GM13977 (cell line): ENCODE measurements at regions not wholly inside any gene's neighbourhood (a gene's known extent, or its start where the extent isn't known, plus 50 kb on each side); places are given as distances from the start of the nearest gene placed in this dataset.

Experiments
- DNase-seq: peaks from one replicate; pipeline ENCODE4 v3.0.0; 2012; ENCODE audit warnings: low spot score
- CTCF ChIP-seq: IDR thresholded peaks from 2 replicates; pipeline ENCODE4 v1.5.1; 2012; ENCODE audit warnings: mild to moderate bottlenecking, control low read depth; ENCODE audit not compliant: insufficient read depth; ENCODE audit errors: extremely low read depth, missing control alignments
- in situ Hi-C: fragments of 300-500 bp; cut with MboI; formaldehyde crosslinking; loops from one replicate; pipeline ENCODE4 v1.12.0; 2022; ENCODE audit warnings: low sequenced_read_pairs, low pct_unique_long_range_greater_than_20kb, mixed read lengths, inconsistent platforms; ENCODE audit not compliant: unreplicated experiment

GRCh38 chr18:46360866-46361265, 256.7 kb downstream of the HAUS1 start:
- in situ Hi-C loops, result no loop called here
- no peak for TF ChIP-seq CTCF

DNA sequence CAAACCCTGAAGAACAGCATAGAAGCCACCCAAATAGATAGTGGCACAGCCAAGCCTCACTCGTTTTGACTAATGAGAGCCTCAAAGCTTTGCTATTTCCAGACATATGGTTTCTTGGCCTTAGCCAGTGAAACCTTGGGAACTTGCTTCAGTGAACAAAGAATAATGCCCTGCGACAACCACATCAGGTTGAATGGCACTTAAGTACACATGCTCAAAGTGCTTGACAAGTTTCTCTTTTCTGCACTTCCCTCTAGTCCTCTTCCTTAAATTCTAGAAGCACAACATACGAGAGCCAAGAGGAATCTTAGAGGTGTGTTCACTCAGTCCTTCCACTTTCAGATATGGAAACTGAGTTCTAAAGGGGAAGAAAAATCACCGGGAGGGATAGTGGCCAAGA, 258.3 kb downstream of the HAUS1 start:
- in situ Hi-C loops, result no loop called here
- no peak for DNase-seq
- TF ChIP-seq CTCF, result no peak

More at GRCh38 chr18:46360866-46361265, 256.7 kb downstream of the HAUS1 start:
- no peak for DNase-seq

- TF ChIP-seq CTCF, result no peak
- no peak for DNase-seq
- in situ Hi-C loops, result no loop called here
Observed at GRCh38 chr18:46364048-46364447, 259.9 kb downstream of the HAUS1 start.

DNA sequence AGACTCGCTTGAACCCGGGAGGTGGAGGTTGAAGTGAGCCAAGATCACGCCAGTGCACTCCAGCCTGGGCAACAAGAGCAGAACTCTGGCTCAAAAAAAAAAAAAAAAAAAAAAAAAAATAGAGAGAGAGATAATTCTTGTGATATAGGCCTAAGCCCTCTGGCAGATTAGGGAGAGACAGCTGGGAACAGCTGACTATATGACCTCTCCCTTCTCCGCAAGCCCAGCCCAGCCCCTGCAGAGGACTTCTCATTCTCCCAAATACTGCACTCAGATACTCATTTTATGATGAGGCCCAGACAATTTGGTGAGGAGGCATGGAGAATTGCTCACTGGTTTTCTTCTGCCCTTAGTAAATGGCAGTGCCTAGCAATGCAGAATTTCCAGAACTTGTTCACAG, 262.0 kb downstream of the HAUS1 start:
- DNase-seq, result no peak
- TF ChIP-seq CTCF, result no peak
- in situ Hi-C loops, result no loop called here

GRCh38 chr18:46366751-46367376, 262.7 kb downstream of the HAUS1 start:
- in situ Hi-C loops, result no loop called here
- no peak for DNase-seq
- no peak for TF ChIP-seq CTCF

DNA sequence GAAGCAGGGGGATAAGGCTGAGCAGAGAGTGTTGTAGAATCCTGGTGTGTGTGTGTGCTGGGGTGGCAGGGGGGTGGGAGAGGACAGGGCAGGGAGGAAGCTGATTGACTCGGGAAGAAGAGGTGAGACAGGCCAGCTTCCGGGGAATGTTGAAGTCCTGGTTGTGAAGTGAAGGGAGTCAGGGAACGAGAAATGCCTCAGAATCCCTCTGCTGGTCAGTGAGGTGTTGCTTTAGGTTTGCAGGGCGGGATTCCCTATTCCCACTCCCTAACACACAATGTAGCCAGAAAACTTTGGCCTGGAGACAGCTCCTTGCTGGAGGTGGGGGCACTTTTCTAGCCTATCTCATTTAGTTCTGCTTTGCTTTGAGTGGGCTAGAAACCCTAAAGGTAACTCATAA, 265.1 kb downstream of the HAUS1 start:
- DNase-seq, result no peak
- in situ Hi-C loops, result no loop called here
- TF ChIP-seq CTCF, result no peak

DNA sequence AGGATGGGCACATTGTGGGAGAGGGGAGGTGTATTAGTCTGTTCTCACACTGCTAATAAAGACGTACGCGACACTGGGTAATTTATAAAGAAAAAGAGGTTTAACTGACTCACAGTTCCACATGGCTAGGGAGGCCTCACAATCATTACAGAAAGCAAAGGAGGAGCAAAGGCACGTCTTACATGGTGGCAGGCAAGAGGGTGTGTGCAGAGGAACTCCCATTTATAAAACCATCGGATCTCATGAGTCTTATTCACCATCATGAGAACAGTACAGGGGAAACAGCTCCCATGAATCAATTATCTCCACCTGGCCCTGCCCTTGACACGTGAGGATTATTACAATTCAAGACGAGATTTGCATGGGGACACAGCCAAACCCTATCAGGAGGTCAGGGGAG, 266.7 kb downstream of the HAUS1 start:
- in situ Hi-C loops, result no loop called here
- no peak for TF ChIP-seq CTCF
- no peak for DNase-seq
